Nephron progenitor cell (in vitro differentiated cells): ENCODE measurements at regions not wholly inside any gene's neighbourhood (a gene's known extent, or its start where the extent isn't known, plus 50 kb on each side); places are given as distances from the start of the nearest gene placed in this dataset.

Experiments
- DNase-seq: peaks from one replicate; pipeline ENCODE4 v3.0.0; 2021
- H3K27ac Mint-ChIP-seq: 2 replicates; pipeline ENCODE4 v1.8.0; 2021; ENCODE audit warnings: mild to moderate bottlenecking, moderate library complexity, mixed read lengths
- H3K27me3 Mint-ChIP-seq: 2 replicates; pipeline ENCODE4 v1.8.0; 2021; ENCODE audit warnings: mild to moderate bottlenecking, low read depth, mixed read lengths; ENCODE audit not compliant: poor library complexity
- H3K36me3 Mint-ChIP-seq: 2 replicates; pipeline ENCODE4 v1.8.0; 2021; ENCODE audit warnings: low read depth, mixed read lengths
- H3K4me1 Mint-ChIP-seq: 2 replicates; pipeline ENCODE4 v1.8.0; 2021; ENCODE audit warnings: mixed read lengths
- H3K4me3 Mint-ChIP-seq: 2 replicates; pipeline ENCODE4 v1.8.0; 2021; ENCODE audit warnings: mild to moderate bottlenecking, moderate library complexity, mixed read lengths
- H3K9me3 Mint-ChIP-seq: 2 replicates; pipeline ENCODE4 v1.8.0; 2021; ENCODE audit warnings: mild to moderate bottlenecking, moderate library complexity, mixed read lengths
- CTCF ChIP-seq: fragments of 200-600 bp; sonication (generic); IDR thresholded peaks from 2 replicates; pipeline ENCODE4 v1.5.0; 2021; ENCODE audit warnings: antibody characterized with exemption

DNA sequence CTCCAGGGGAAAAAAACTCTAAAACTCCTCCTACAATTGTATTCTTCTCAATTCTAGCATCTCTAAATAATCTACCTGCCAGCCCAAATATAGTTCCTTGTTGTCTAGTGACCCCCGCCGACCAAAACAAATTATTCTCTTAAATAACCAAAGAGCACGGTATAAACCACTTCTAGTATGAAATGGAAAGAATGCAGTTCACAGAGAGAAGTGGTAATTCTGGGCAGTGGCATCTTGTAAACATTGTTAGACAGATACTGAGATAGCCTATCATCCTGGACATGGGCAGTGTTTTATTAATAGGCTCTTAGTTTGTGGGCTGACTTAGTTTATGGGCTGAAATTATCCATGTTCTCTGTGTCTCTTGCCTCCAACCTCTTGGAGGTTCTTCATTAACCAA, 1412.6 kb upstream of the CDH9 start:
- DNase-seq, result no peak
- H3K27me3 Mint-ChIP-seq, result no peaks in the 10 kb centered on the region
- no peaks in the 10 kb centered on the region for H3K36me3 Mint-ChIP-seq
- no peak overlapping the region for H3K27ac Mint-ChIP-seq
- TF ChIP-seq CTCF, result no peak
- no peak overlapping the region for H3K4me3 Mint-ChIP-seq
- peaks cover 9% of the 10 kb centered on the region for H3K9me3 Mint-ChIP-seq
- no peaks in the 10 kb centered on the region for H3K4me1 Mint-ChIP-seq

GRCh38 chr5:28448791-28449190, 1410.4 kb upstream of the CDH9 start:
- no peak for DNase-seq
- no peaks in the 10 kb centered on the region for H3K27me3 Mint-ChIP-seq
- H3K9me3 Mint-ChIP-seq, result peaks cover 27% of the 10 kb centered on the region
- H3K27ac Mint-ChIP-seq, result no peak overlapping the region
- H3K4me1 Mint-ChIP-seq, result no peaks in the 10 kb centered on the region
- H3K4me3 Mint-ChIP-seq, result no peak overlapping the region
- no peaks in the 10 kb centered on the region for H3K36me3 Mint-ChIP-seq
- no peak for TF ChIP-seq CTCF

GRCh38 chr5:28430565-28431178, 1392.3 kb upstream of the CDH9 start:
- DNase-seq, result no peak
- no peak for TF ChIP-seq CTCF
- H3K4me3 Mint-ChIP-seq, result no peak overlapping the region
- peaks cover 14% of the 10 kb centered on the region for H3K9me3 Mint-ChIP-seq
- H3K27ac Mint-ChIP-seq, result no peak overlapping the region
- peaks cover 4% of the 10 kb centered on the region for H3K27me3 Mint-ChIP-seq
- H3K4me1 Mint-ChIP-seq, result no peaks in the 10 kb centered on the region
- no peaks in the 10 kb centered on the region for H3K36me3 Mint-ChIP-seq

GRCh38 chr5:28421141-28421540, 1382.8 kb upstream of the CDH9 start:
- H3K36me3 Mint-ChIP-seq, result no peaks in the 10 kb centered on the region
- TF ChIP-seq CTCF, result no peak
- H3K4me1 Mint-ChIP-seq, result no peaks in the 10 kb centered on the region

GRCh38 chr5:28415791-28416443, 1377.5 kb upstream of the CDH9 start:
- Mint-ChIP-seq H3K27ac (no peak overlapping the region), H3K4me1 (no peaks in the 10 kb centered on the region), H3K36me3 (no peaks in the 10 kb centered on the region), H3K4me3 (no peak overlapping the region), H3K9me3 (peaks cover 4% of the 10 kb centered on the region), H3K27me3 (no peaks in the 10 kb centered on the region)
- DNase-seq, result no peak
- no peak for TF ChIP-seq CTCF

More at GRCh38 chr5:28421141-28421540, 1382.8 kb upstream of the CDH9 start:
- H3K27me3 Mint-ChIP-seq, result no peaks in the 10 kb centered on the region
- no peak for DNase-seq
- no peak overlapping the region for H3K4me3 Mint-ChIP-seq
- peaks cover 10% of the 10 kb centered on the region for H3K9me3 Mint-ChIP-seq
- no peak overlapping the region for H3K27ac Mint-ChIP-seq

- H3K4me3 Mint-ChIP-seq, result no peak overlapping the region
- no peaks in the 10 kb centered on the region for H3K4me1 Mint-ChIP-seq
- no peaks in the 10 kb centered on the region for H3K27me3 Mint-ChIP-seq
- H3K9me3 Mint-ChIP-seq, result peaks cover 4% of the 10 kb centered on the region
- no peak for DNase-seq
- no peak for TF ChIP-seq CTCF
- no peaks in the 10 kb centered on the region for H3K36me3 Mint-ChIP-seq
- H3K27ac Mint-ChIP-seq, result no peak overlapping the region
Measured at GRCh38 chr5:28414619-28415018, 1376.2 kb upstream of the CDH9 start.
